ENCODE measurements at regions not wholly inside any gene's neighbourhood (a gene's known extent, or its start where the extent isn't known, plus 50 kb on each side); places are given as distances from the start of the nearest gene placed in this dataset.

DNA sequence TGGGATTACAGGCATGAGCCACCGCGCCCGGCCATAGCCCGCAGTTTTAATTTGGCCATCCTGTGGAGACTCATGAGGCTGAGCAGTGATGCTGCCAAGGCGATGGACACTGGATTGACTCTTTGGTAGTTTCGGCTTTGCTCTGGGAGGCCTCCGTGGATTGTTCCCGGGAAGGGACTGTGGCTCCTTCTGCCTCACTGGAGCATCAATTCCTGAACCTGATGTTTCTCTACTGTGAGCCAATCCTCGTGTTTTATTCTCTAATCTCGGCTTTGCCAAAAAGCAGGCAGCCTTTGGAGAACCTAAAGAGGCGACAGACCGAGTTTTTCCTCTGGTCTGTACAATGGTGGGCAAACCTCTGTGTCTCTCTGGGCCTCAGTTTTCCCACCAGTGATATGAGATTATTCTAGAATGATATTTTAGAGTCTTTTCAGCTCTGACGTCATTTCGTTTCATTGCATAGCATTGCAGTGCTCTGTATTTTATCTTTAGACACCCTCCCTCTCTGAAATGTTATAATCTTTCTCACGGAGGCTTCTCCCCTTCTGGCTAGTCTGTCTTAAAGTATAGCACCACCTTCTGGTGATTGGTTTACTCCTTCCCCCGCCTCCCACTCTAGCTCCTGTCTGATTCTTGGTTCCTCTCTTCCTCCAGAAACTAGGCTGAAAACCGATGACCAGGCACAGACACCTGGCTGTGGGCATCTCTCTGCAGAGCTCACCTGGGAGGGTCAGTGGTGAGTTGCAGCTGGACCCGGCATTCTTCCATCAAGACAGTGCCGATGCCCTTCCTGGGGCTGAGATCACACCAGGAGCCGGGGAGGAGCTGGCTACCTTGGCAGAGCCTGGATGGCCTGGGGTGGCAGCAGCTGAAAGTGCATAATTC lies 341.3 kb downstream of the MYCN start:
- TF ChIP-seq, protein P1, sequence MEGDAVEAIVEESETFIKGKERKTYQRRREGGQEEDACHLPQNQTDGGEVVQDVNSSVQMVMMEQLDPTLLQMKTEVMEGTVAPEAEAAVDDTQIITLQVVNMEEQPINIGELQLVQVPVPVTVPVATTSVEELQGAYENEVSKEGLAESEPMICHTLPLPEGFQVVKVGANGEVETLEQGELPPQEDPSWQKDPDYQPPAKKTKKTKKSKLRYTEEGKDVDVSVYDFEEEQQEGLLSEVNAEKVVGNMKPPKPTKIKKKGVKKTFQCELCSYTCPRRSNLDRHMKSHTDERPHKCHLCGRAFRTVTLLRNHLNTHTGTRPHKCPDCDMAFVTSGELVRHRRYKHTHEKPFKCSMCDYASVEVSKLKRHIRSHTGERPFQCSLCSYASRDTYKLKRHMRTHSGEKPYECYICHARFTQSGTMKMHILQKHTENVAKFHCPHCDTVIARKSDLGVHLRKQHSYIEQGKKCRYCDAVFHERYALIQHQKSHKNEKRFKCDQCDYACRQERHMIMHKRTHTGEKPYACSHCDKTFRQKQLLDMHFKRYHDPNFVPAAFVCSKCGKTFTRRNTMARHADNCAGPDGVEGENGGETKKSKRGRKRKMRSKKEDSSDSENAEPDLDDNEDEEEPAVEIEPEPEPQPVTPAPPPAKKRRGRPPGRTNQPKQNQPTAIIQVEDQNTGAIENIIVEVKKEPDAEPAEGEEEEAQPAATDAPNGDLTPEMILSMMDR (IDR thresholded peaks at IDR 0.05) = peak in 3 of 4 experiments; percentile 17 to 55 (median 27)
- no peak for TF ChIP-seq POLR2A (IDR thresholded peaks at IDR 0.05)

Data from gastroesophageal sphincter (tissue), 3 donors.